ENCODE measurements at regions not wholly inside any gene's neighbourhood (a gene's known extent, or its start where the extent isn't known, plus 50 kb on each side); places are given as distances from the start of the nearest gene placed in this dataset.
"Not testable (repeated sequence)": the region's sequence is repeated elsewhere in the genome, so short reads cannot be mapped to it uniquely, and the experiment has no call there.

GRCh38 chr4:159410076-159410777 lies 307.3 kb downstream of the RAPGEF2 start:
- DNase-seq = no peak

GRCh38 chr4:159410891-159411290 lies 308.0 kb downstream of the RAPGEF2 start:
- DNase-seq = no peak

GRCh38 chr4:159413306-159413943 lies 310.5 kb downstream of the RAPGEF2 start:
- no peak for DNase-seq

- no peak for DNase-seq
These were observed 311.4 kb downstream of the RAPGEF2 start for GRCh38 chr4:159414305-159414704.

GRCh38 chr4:159416073-159416472 lies 313.2 kb downstream of the RAPGEF2 start:
- no peak for DNase-seq

- DNase-seq = no peak
These were observed 314.1 kb downstream of the RAPGEF2 start for GRCh38 chr4:159416996-159417395.

- no peak for DNase-seq
These were observed 317.5 kb downstream of the RAPGEF2 start for GRCh38 chr4:159420162-159421057.

GRCh38 chr4:159421058-159421419 lies 318.2 kb downstream of the RAPGEF2 start:
- DNase-seq = not testable (repeated sequence)

- DNase-seq = no peak
These were observed 319.1 kb downstream of the RAPGEF2 start for GRCh38 chr4:159422019-159422418.

- DNase-seq = no peak
These were observed 319.7 kb downstream of the RAPGEF2 start for GRCh38 chr4:159422626-159423025.

GRCh38 chr4:159425737-159426305 lies 322.9 kb downstream of the RAPGEF2 start:
- peak; percentile 48 for DNase-seq

GRCh38 chr4:159428293-159428692 lies 325.4 kb downstream of the RAPGEF2 start:
- no peak for DNase-seq

- no peak for DNase-seq
These were observed 326.3 kb downstream of the RAPGEF2 start for GRCh38 chr4:159428975-159429692.

- DNase-seq = no peak
These were observed 326.8 kb downstream of the RAPGEF2 start for GRCh38 chr4:159429693-159430035.

- no peak for DNase-seq
These were observed 328.0 kb downstream of the RAPGEF2 start for GRCh38 chr4:159430896-159431295.

GRCh38 chr4:159432436-159432835 lies 329.6 kb downstream of the RAPGEF2 start:
- no peak for DNase-seq

GRCh38 chr4:159433337-159433736 lies 330.5 kb downstream of the RAPGEF2 start:
- DNase-seq = no peak

GRCh38 chr4:159434114-159434870 lies 331.4 kb downstream of the RAPGEF2 start:
- DNase-seq = no peak

GRCh38 chr4:159434871-159435241 lies 332.0 kb downstream of the RAPGEF2 start:
- no peak for DNase-seq

GRCh38 chr4:159435561-159436023 lies 332.7 kb downstream of the RAPGEF2 start:
- no peak for DNase-seq

GRCh38 chr4:159443975-159444374 lies 341.1 kb downstream of the RAPGEF2 start:
- DNase-seq = no peak

Measured in left kidney (tissue), 1 donor.